Stimulated activated effector memory CD8-positive, alpha-beta T cell treated with anti-CD3 and anti-CD28 coated beads, Interleukin-12 subunit alpha, Interleukin-12 subunit beta, amount 100 ng/mL, for 72 hours (primary cell): ENCODE measurements at regions not wholly inside any gene's neighbourhood (a gene's known extent, or its start where the extent isn't known, plus 50 kb on each side); places are given as distances from the start of the nearest gene placed in this dataset.
"Not testable (repeated sequence)": the region's sequence is repeated elsewhere in the genome, so short reads cannot be mapped to it uniquely, and the experiment has no call there.

Source experiments
- ATAC-seq: fragments of 150-1000 bp; cut with Tn5 transposase; 2 replicates; pipeline ENCODE4 v1.10.0; 2021
- DNase-seq, 2 donors: peaks; one replicate each; pipeline ENCODE4 v3.0.0; 2021 to 2022; ENCODE audit warnings: low spot score in 2 of 2
- H3K27ac Mint-ChIP-seq: one replicate; pipeline ENCODE4 v1.8.0; 2022; ENCODE audit warnings: mild to moderate bottlenecking, mixed read lengths
- H3K36me3 Mint-ChIP-seq: one replicate; pipeline ENCODE4 v1.8.0; 2022; ENCODE audit warnings: mild to moderate bottlenecking, mixed read lengths
- H3K4me1 Mint-ChIP-seq: one replicate; pipeline ENCODE4 v1.8.0; 2022; ENCODE audit warnings: mixed read lengths
- H3K4me3 Mint-ChIP-seq: one replicate; pipeline ENCODE4 v1.8.0; 2022; ENCODE audit warnings: mild to moderate bottlenecking, mixed read lengths
- H3K9me3 Mint-ChIP-seq: one replicate; pipeline ENCODE4 v1.8.0; 2022; ENCODE audit warnings: mixed read lengths

- H3K4me1 Mint-ChIP-seq, H3K27ac Mint-ChIP-seq, H3K36me3 Mint-ChIP-seq, H3K4me3 Mint-ChIP-seq, DNase-seq, H3K9me3 Mint-ChIP-seq: not testable (repeated sequence)
- ATAC-seq: peak; percentile 53
Observed at GRCh38 chr9:39678534-39679263, 323.2 kb downstream of the SPATA31A1 start.

- H3K27ac Mint-ChIP-seq: not testable (repeated sequence)
Observed at GRCh38 chr9:39680694-39681401, 325.4 kb downstream of the SPATA31A1 start.

GRCh38 chr9:39728862-39729261 is 373.4 kb downstream of the SPATA31A1 start:
- H3K4me1 Mint-ChIP-seq, ATAC-seq, DNase-seq, H3K9me3 Mint-ChIP-seq, H3K4me3 Mint-ChIP-seq, H3K27ac Mint-ChIP-seq, H3K36me3 Mint-ChIP-seq: not testable (repeated sequence)

More at GRCh38 chr9:39680694-39681401, 325.4 kb downstream of the SPATA31A1 start:
- DNase-seq, H3K4me3 Mint-ChIP-seq, H3K4me1 Mint-ChIP-seq, ATAC-seq, H3K36me3 Mint-ChIP-seq, H3K9me3 Mint-ChIP-seq: not testable (repeated sequence)

- H3K4me3 Mint-ChIP-seq, H3K36me3 Mint-ChIP-seq, DNase-seq, H3K9me3 Mint-ChIP-seq, H3K27ac Mint-ChIP-seq, ATAC-seq, H3K4me1 Mint-ChIP-seq: not testable (repeated sequence)
Observed at GRCh38 chr9:39744898-39745297, 389.4 kb downstream of the SPATA31A1 start.

GRCh38 chr9:39775570-39775969 is 420.1 kb downstream of the SPATA31A1 start:
- not testable (repeated sequence) for H3K27ac Mint-ChIP-seq, ATAC-seq, H3K4me1 Mint-ChIP-seq, DNase-seq, H3K9me3 Mint-ChIP-seq, H3K36me3 Mint-ChIP-seq, H3K4me3 Mint-ChIP-seq

GRCh38 chr9:39791356-39791755 is 435.9 kb downstream of the SPATA31A1 start:
- DNase-seq (peak; percentile 37 to 78), ATAC-seq (peak; percentile 92)
- not testable (repeated sequence) for H3K27ac Mint-ChIP-seq, H3K9me3 Mint-ChIP-seq, H3K4me3 Mint-ChIP-seq, H3K36me3 Mint-ChIP-seq, H3K4me1 Mint-ChIP-seq

GRCh38 chr9:39797935-39798334 is 442.5 kb downstream of the SPATA31A1 start:
- ATAC-seq, H3K4me3 Mint-ChIP-seq, H3K36me3 Mint-ChIP-seq, DNase-seq, H3K4me1 Mint-ChIP-seq, H3K9me3 Mint-ChIP-seq, H3K27ac Mint-ChIP-seq: not testable (repeated sequence)

- not testable (repeated sequence) for ATAC-seq, H3K4me1 Mint-ChIP-seq, H3K9me3 Mint-ChIP-seq, H3K4me3 Mint-ChIP-seq, H3K27ac Mint-ChIP-seq, H3K36me3 Mint-ChIP-seq, DNase-seq
Observed at GRCh38 chr9:39799252-39799651, 443.8 kb downstream of the SPATA31A1 start.

- H3K4me1 Mint-ChIP-seq, ATAC-seq, DNase-seq, H3K27ac Mint-ChIP-seq, H3K4me3 Mint-ChIP-seq, H3K9me3 Mint-ChIP-seq, H3K36me3 Mint-ChIP-seq: not testable (repeated sequence)
Observed at GRCh38 chr9:39802561-39802960, 447.1 kb downstream of the SPATA31A1 start.

GRCh38 chr9:39809401-39810226 is 454.1 kb downstream of the SPATA31A1 start:
- H3K4me3 Mint-ChIP-seq: peak overlapping the region; percentile 91

GRCh38 chr9:39810401-39810800 is 454.9 kb downstream of the SPATA31A1 start:
- not testable (repeated sequence) for H3K27ac Mint-ChIP-seq, H3K4me1 Mint-ChIP-seq, ATAC-seq, DNase-seq, H3K36me3 Mint-ChIP-seq, H3K9me3 Mint-ChIP-seq
- peak overlapping the region; percentile 91 for H3K4me3 Mint-ChIP-seq

More at GRCh38 chr9:39809401-39810226, 454.1 kb downstream of the SPATA31A1 start:
- H3K9me3 Mint-ChIP-seq, H3K36me3 Mint-ChIP-seq, H3K4me1 Mint-ChIP-seq: not testable (repeated sequence)
- peak overlapping the region; percentile 93 for H3K27ac Mint-ChIP-seq
- peak; percentile 85 for ATAC-seq
- peak; percentile 36 to 86 for DNase-seq

GRCh38 chr9:39811615-39812014 is 456.1 kb downstream of the SPATA31A1 start:
- DNase-seq, ATAC-seq, H3K9me3 Mint-ChIP-seq, H3K27ac Mint-ChIP-seq, H3K4me1 Mint-ChIP-seq, H3K36me3 Mint-ChIP-seq, H3K4me3 Mint-ChIP-seq: not testable (repeated sequence)

- not testable (repeated sequence) for H3K4me3 Mint-ChIP-seq, DNase-seq, ATAC-seq, H3K4me1 Mint-ChIP-seq, H3K9me3 Mint-ChIP-seq, H3K27ac Mint-ChIP-seq, H3K36me3 Mint-ChIP-seq
Observed at GRCh38 chr9:39828457-39828856, 473.0 kb downstream of the SPATA31A1 start.
